ENCODE measurements at regions not wholly inside any gene's neighbourhood (a gene's known extent, or its start where the extent isn't known, plus 50 kb on each side); places are given as distances from the start of the nearest gene placed in this dataset.

GRCh38 chr17:6011206-6011605 lies 59.0 kb upstream of the WSCD1 start:
- Histone ChIP-seq H3K9ac (ENCODE audit: low read length in 3 of 3) (no peak overlapping the region), H3K36me3 (ENCODE audit: control insufficient read depth in 2 of 3, insufficient read depth in 3 of 3, low read length in 3 of 3) (no peaks in the 10 kb centered on the region), H3K27ac (ENCODE audit: low read depth in 2 of 2, low read length in 2 of 2) (peak overlapping the region in 1 of 2 donors; percentile 14), H3K4me1 (ENCODE audit: control insufficient read depth in 2 of 3, insufficient read depth in 2 of 3, low read depth in 1 of 3, low read length in 3 of 3) (peaks cover 0 to 7% (median 2%) of the 10 kb centered on the region in 3 donors), H3K4me3 (ENCODE audit: low read length in 3 of 3) (no peak overlapping the region), H3K9me3 (ENCODE audit: control insufficient read depth in 2 of 3, insufficient read depth in 1 of 3, low read length in 3 of 3) (no peaks in the 10 kb centered on the region), H3K27me3 (ENCODE audit: control insufficient read depth, insufficient read depth, low read length) (no peaks in the 10 kb centered on the region)
- peak; percentile 66 for FAIRE-seq
- intact Hi-C loops (cut with DNase I) = no loop called here
- peak in 2 of 5 donors; percentile 42 to 58 for DNase-seq
- no peak for TF ChIP-seq CTCF (IDR thresholded peaks at IDR 0.05; ENCODE audit: borderline replicate concordance, extremely low read depth, insufficient read depth)

- no peak for DNase-seq
- H3K9ac ChIP-seq (ENCODE audit: low read length in 3 of 3) = no peak overlapping the region
- no peaks in the 10 kb centered on the region for H3K9me3 ChIP-seq (ENCODE audit: control insufficient read depth in 2 of 3, insufficient read depth in 1 of 3, low read length in 3 of 3)
- H3K36me3 ChIP-seq (ENCODE audit: control insufficient read depth in 2 of 3, insufficient read depth in 3 of 3, low read length in 3 of 3) = no peaks in the 10 kb centered on the region
- no peak for TF ChIP-seq CTCF (IDR thresholded peaks at IDR 0.05; ENCODE audit: borderline replicate concordance, extremely low read depth, insufficient read depth)
- H3K27ac ChIP-seq (ENCODE audit: low read depth in 2 of 2, low read length in 2 of 2) = no peak overlapping the region
- intact Hi-C loops (cut with DNase I) = no loop called here
- H3K27me3 ChIP-seq (ENCODE audit: control insufficient read depth, insufficient read depth, low read length) = no peaks in the 10 kb centered on the region
- FAIRE-seq = no peak
- no peak overlapping the region for H3K4me3 ChIP-seq (ENCODE audit: low read length in 3 of 3)
- H3K4me1 ChIP-seq (ENCODE audit: control insufficient read depth in 2 of 3, insufficient read depth in 2 of 3, low read depth in 1 of 3, low read length in 3 of 3) = peaks cover 0 to 4% (median 0%) of the 10 kb centered on the region in 3 donors
These were observed 51.4 kb upstream of the WSCD1 start for GRCh38 chr17:6018788-6019187.

DNA sequence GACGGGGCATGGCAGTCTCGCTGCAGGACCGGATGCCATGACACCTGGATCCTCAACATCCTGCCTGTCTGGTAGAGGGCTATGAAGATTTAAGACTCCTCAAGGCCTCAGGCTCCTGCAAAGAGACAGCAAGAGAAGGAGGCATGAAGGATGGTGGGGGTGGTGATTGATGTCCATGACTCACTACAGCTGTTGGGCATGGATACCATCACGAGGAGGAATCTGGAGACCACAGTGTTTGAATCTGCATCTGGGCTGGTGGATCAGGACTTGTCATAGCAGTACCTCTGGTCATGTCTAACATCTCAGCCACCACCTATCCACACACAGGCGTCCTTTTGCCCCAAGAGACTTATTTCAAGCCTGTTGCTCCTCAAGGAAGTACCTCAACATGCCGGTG lies 50.2 kb upstream of the WSCD1 start:
- no peaks in the 10 kb centered on the region for H3K27me3 ChIP-seq (ENCODE audit: control insufficient read depth, insufficient read depth, low read length)
- no peak overlapping the region for H3K9ac ChIP-seq (ENCODE audit: low read length in 3 of 3)
- H3K27ac ChIP-seq (ENCODE audit: low read depth in 2 of 2, low read length in 2 of 2) = no peak overlapping the region
- H3K4me1 ChIP-seq (ENCODE audit: control insufficient read depth in 2 of 3, insufficient read depth in 2 of 3, low read depth in 1 of 3, low read length in 3 of 3) = peaks cover 0 to 4% (median 0%) of the 10 kb centered on the region in 3 donors
- H3K36me3 ChIP-seq (ENCODE audit: control insufficient read depth in 2 of 3, insufficient read depth in 3 of 3, low read length in 3 of 3) = no peaks in the 10 kb centered on the region
- H3K9me3 ChIP-seq (ENCODE audit: control insufficient read depth in 2 of 3, insufficient read depth in 1 of 3, low read length in 3 of 3) = no peaks in the 10 kb centered on the region
- no peak for FAIRE-seq
- H3K4me3 ChIP-seq (ENCODE audit: low read length in 3 of 3) = no peak overlapping the region
- DNase-seq = no peak
- intact Hi-C loops (cut with DNase I) = no loop called here
- TF ChIP-seq CTCF (IDR thresholded peaks at IDR 0.05; ENCODE audit: borderline replicate concordance, extremely low read depth, insufficient read depth) = no peak

- no peaks in the 10 kb centered on the region for H3K27me3 ChIP-seq (ENCODE audit: control insufficient read depth, insufficient read depth, low read length)
- FAIRE-seq = no peak
- no peak for TF ChIP-seq CTCF (IDR thresholded peaks at IDR 0.05; ENCODE audit: borderline replicate concordance, extremely low read depth, insufficient read depth)
- H3K9me3 ChIP-seq (ENCODE audit: control insufficient read depth in 2 of 3, insufficient read depth in 1 of 3, low read length in 3 of 3) = no peaks in the 10 kb centered on the region
- intact Hi-C loops (cut with DNase I) = no loop called here
- H3K27ac ChIP-seq (ENCODE audit: low read depth in 2 of 2, low read length in 2 of 2) = no peak overlapping the region
- peaks cover 0 to 4% (median 0%) of the 10 kb centered on the region in 3 donors for H3K4me1 ChIP-seq (ENCODE audit: control insufficient read depth in 2 of 3, insufficient read depth in 2 of 3, low read depth in 1 of 3, low read length in 3 of 3)
- no peak for DNase-seq
- H3K4me3 ChIP-seq (ENCODE audit: low read length in 3 of 3) = no peak overlapping the region
- no peak overlapping the region for H3K9ac ChIP-seq (ENCODE audit: low read length in 3 of 3)
- no peaks in the 10 kb centered on the region for H3K36me3 ChIP-seq (ENCODE audit: control insufficient read depth in 2 of 3, insufficient read depth in 3 of 3, low read length in 3 of 3)
These were observed 49.7 kb upstream of the WSCD1 start for GRCh38 chr17:6020376-6021010.

Data from kidney (tissue), 13 donors.